ENCODE measurements at regions not wholly inside any gene's neighbourhood (a gene's known extent, or its start where the extent isn't known, plus 50 kb on each side); places are given as distances from the start of the nearest gene placed in this dataset.
A peak's percentile ranks its signal among the peaks of the same experiment; 100 is the strongest.

DNA sequence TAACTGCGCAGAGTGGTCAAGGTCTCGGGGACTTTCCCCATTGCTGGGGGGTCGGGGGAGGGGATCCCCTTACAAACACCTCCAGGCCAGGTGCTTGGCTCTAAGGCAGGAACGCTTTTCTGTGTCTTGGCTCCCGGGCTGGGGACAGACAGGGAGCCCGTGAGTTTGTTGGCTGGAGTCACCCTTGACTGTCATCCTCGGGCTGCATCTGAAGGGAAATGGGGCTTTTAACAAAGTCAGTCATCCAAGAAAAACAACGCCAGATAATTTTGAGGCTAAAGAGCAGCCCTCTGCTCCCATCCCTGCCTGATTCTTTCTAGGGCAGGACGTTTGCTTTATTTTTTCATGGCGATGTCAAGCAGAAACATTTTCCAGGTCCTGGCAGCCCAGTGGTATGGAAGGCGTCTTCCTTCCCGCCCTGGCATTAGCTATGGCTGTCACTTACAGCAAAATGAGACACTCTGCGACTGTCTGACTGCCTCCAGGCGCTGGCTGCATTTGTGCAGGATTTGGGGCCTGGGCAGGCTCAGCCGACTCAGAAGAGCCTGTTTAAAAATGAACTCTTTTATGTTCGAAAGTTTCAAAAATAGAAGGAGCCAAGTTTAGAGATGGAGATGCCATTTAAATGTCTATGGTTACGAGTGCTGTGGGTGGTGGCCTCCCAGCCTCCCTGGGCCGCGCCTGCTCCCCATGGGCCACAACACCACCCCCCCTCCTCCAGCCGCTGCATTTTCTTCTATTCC is 54.7 kb upstream of the TNS3 start:
- DNase-seq, result peak; percentile 47

DNA sequence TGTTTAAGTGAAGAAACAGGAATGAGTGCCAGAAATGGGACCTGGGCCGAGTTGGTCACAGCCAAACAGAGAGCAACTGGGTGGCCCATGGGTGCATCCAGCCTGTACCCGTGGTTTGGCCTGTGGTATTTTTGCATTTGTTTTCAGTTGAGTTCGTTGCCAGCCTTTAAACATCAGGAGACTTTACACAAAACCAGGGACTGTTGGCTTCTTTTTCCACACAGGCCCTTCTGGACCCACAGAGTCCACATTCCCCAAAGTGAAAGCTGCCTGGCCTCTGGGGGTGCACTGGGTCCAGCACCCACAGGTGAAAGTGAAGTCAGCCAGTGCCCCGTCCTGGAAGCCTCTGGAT is 54.1 kb upstream of the TNS3 start:
- DNase-seq, result no peak

- no peak for DNase-seq
Observed at GRCh38 chr7:47635091-47636080, 53.5 kb upstream of the TNS3 start.

DNA sequence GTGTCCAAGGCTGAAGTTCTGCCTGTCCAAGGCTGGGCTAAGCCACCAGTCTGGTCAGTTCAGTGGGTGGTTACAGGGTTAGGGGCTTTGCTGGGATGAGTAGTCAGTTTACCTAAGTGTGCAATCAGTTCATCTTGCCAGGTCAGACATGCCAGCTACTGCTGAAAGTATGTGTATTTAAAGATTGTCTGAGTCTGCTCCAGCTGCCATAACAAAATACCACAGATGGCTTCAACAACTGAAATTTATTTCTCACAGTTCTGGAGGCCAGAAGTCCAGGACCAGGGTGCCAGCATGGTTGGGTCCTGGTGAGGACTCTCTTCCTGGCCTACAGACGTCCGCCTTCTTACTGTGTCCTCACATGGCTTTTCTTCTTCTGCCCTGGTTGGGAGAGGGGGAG is 52.4 kb upstream of the TNS3 start:
- DNase-seq, result peak; percentile 68

DNA sequence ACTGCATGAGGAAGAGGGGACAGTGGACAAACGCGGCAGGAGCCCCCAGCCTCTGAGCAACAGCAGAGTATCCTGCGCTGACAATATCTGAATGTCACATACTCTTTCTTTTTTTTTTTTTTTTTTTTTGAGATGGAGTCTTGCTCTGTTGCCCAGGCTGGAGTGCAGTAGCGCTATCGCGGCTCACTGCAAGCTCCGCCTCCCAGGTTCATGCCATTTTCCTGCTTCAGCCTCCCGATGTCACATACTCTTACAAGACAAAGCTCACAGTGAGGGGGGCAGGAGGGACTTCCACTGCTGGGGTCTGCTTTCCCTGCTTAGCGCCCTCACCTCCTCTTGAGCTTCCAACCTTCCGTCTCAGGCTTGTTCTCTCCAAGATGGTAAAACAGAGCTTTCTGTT is 51.2 kb upstream of the TNS3 start:
- no peak for DNase-seq
